Right renal cortex interstitium (tissue), 3 donors: ENCODE measurements at regions not wholly inside any gene's neighbourhood (a gene's known extent, or its start where the extent isn't known, plus 50 kb on each side); places are given as distances from the start of the nearest gene placed in this dataset.
A peak's percentile ranks its signal among the peaks of the same experiment; 100 is the strongest.

ENCODE experiments used
- DNase-seq, 3 donors: peaks; one replicate each; pipeline ENCODE4 v3.0.0-alpha.2; 2013; ENCODE audit warnings: low read depth in 3 of 3, low spot score in 2 of 3

GRCh38 chr2:223368481-223368880, 233.7 kb downstream of the SCG2 start:
- no peak for DNase-seq

- no peak for DNase-seq
Observed at GRCh38 chr2:223369889-223370288, 232.3 kb downstream of the SCG2 start.

- no peak for DNase-seq
Observed at GRCh38 chr2:223383315-223383714, 218.8 kb downstream of the SCG2 start.

- DNase-seq = no peak
Observed at GRCh38 chr2:223386189-223386588, 216.0 kb downstream of the SCG2 start.

GRCh38 chr2:223386984-223387383, 215.2 kb downstream of the SCG2 start:
- DNase-seq = no peak

- no peak for DNase-seq
Observed at GRCh38 chr2:223389624-223390023, 212.5 kb downstream of the SCG2 start.

GRCh38 chr2:223396993-223397392, 205.2 kb downstream of the SCG2 start:
- no peak for DNase-seq

- DNase-seq = no peak
Observed at GRCh38 chr2:223399357-223399957, 202.7 kb downstream of the SCG2 start.

- no peak for DNase-seq
Observed at GRCh38 chr2:223404616-223405015, 197.5 kb downstream of the SCG2 start.

- DNase-seq = no peak
Observed at GRCh38 chr2:223414646-223415045, 187.5 kb downstream of the SCG2 start.

GRCh38 chr2:223415071-223415470, 187.1 kb downstream of the SCG2 start:
- no peak for DNase-seq

- no peak for DNase-seq
Observed at GRCh38 chr2:223416815-223417610, 185.1 kb downstream of the SCG2 start.

- DNase-seq = no peak
Observed at GRCh38 chr2:223418131-223418530, 184.0 kb downstream of the SCG2 start.

- no peak for DNase-seq
Observed at GRCh38 chr2:223418604-223419199, 183.5 kb downstream of the SCG2 start.

GRCh38 chr2:223420048-223420447, 182.1 kb downstream of the SCG2 start:
- no peak for DNase-seq

- no peak for DNase-seq
Observed at GRCh38 chr2:223431479-223431878, 170.7 kb downstream of the SCG2 start.

- DNase-seq = no peak
Observed at GRCh38 chr2:223433461-223433860, 168.7 kb downstream of the SCG2 start.

GRCh38 chr2:223437788-223438187, 164.4 kb downstream of the SCG2 start:
- no peak for DNase-seq

GRCh38 chr2:223439184-223439583, 163.0 kb downstream of the SCG2 start:
- DNase-seq = no peak

- DNase-seq = no peak
Observed at GRCh38 chr2:223439786-223440185, 162.4 kb downstream of the SCG2 start.

GRCh38 chr2:223442847-223443246, 159.3 kb downstream of the SCG2 start:
- peak in 1 of 3 donors; percentile 21 for DNase-seq

GRCh38 chr2:223450246-223450645, 151.9 kb downstream of the SCG2 start:
- no peak for DNase-seq
